ENCODE measurements at regions not wholly inside any gene's neighbourhood (a gene's known extent, or its start where the extent isn't known, plus 50 kb on each side); places are given as distances from the start of the nearest gene placed in this dataset.

GRCh38 chr3:8444883-8445282 is 56.7 kb upstream of the LMCD1 start:
- CTCF ChIA-PET = no interaction called here
- in situ Hi-C loops (cut with HindIII; ENCODE audit: low pct_unique_long_range_greater_than_20kb, low sequenced_read_pairs) (no loop called here), intact Hi-C loops (cut with micrococcal nuclease; ENCODE audit: unreplicated experiment) (loop anchor here (2.0 to 5.0 kb wide), 2 partner anchors 58 to 162 kb away; no protein-coding TSS in a partner anchor)

GRCh38 chr3:8445861-8446260 is 55.8 kb upstream of the LMCD1 start:
- H3K27me3 ChIP-seq (ENCODE audit: control insufficient read depth, insufficient read depth, low read length) = no peaks in the 10 kb centered on the region
- intact Hi-C loops (cut with micrococcal nuclease; ENCODE audit: unreplicated experiment) (loop anchor here (2.0 kb wide), 1 partner anchor 57 kb away; no protein-coding TSS in a partner anchor), in situ Hi-C loops (cut with HindIII; ENCODE audit: low pct_unique_long_range_greater_than_20kb, low sequenced_read_pairs) (no loop called here)
- no peak for DNase-seq (ENCODE audit: low read depth, low spot score)
- H3K27ac ChIP-seq (ENCODE audit: low read length) = peak overlapping the region; percentile 93
- CTCF ChIA-PET = no interaction called here
- H3K4me1 ChIP-seq (ENCODE audit: control insufficient read depth, insufficient read depth, low read length) = peaks cover 36% of the 10 kb centered on the region
- no TSS peak for BruUV-seq (replicated peaks)
- POLR2A ChIA-PET = no interaction called here
- TF ChIP-seq TCF7L2 (IDR thresholded peaks at IDR 0.05; ENCODE audit: low read depth, low read length) (no peak), REST (IDR thresholded peaks at IDR 0.05; ENCODE audit: insufficient read depth in 1 of 2, low read depth in 2 of 2, low read length in 1 of 2) (no peak), CTCF (IDR thresholded peaks at IDR 0.05) (no peak), SIN3A (IDR thresholded peaks at IDR 0.05; ENCODE audit: borderline replicate concordance, insufficient read depth, low read depth, low read length) (no peak), POLR2AphosphoS5 (IDR thresholded peaks at IDR 0.05; ENCODE audit: low read depth, low read length) (no peak)
- no peak overlapping the region for H3K4me3 ChIP-seq (ENCODE audit: low read depth in 2 of 2, low read length in 2 of 2)
- H3K36me3 ChIP-seq (ENCODE audit: control insufficient read depth, insufficient read depth, low read length) = no peaks in the 10 kb centered on the region
- ATAC-seq = no peak
- H3K9me3 ChIP-seq (ENCODE audit: control insufficient read depth, insufficient read depth, low read depth, low read length) = no peaks in the 10 kb centered on the region

More at GRCh38 chr3:8444883-8445282, 56.7 kb upstream of the LMCD1 start:
- Histone ChIP-seq H3K27ac (ENCODE audit: low read length) (peak overlapping the region; percentile 93), H3K4me3 (ENCODE audit: low read depth in 2 of 2, low read length in 2 of 2) (peak overlapping the region in 1 of 2 experiments; percentile 51; a peak in 2 of 4 replicates), H3K27me3 (ENCODE audit: control insufficient read depth, insufficient read depth, low read length) (no peaks in the 10 kb centered on the region), H3K36me3 (ENCODE audit: control insufficient read depth, insufficient read depth, low read length) (no peaks in the 10 kb centered on the region), H3K9me3 (ENCODE audit: control insufficient read depth, insufficient read depth, low read depth, low read length) (no peaks in the 10 kb centered on the region), H3K4me1 (ENCODE audit: control insufficient read depth, insufficient read depth, low read length) (peaks cover 36% of the 10 kb centered on the region)
- BruUV-seq (replicated peaks) = no TSS peak
- TF ChIP-seq POLR2AphosphoS5 (IDR thresholded peaks at IDR 0.05; ENCODE audit: low read depth, low read length) (no peak; the same call in 1 of the 2 replicates), REST (IDR thresholded peaks at IDR 0.05; ENCODE audit: insufficient read depth in 1 of 2, low read depth in 2 of 2, low read length in 1 of 2) (no peak), CTCF (IDR thresholded peaks at IDR 0.05) (no peak), SIN3A (IDR thresholded peaks at IDR 0.05; ENCODE audit: borderline replicate concordance, insufficient read depth, low read depth, low read length) (no peak), TCF7L2 (IDR thresholded peaks at IDR 0.05; ENCODE audit: low read depth, low read length) (no peak)
- DNase-seq (ENCODE audit: low read depth, low spot score) = no peak
- no peak for ATAC-seq
- POLR2A ChIA-PET = interaction anchor here (0.6 kb wide), 1 partner anchor 341 kb away, joined by 4 read pairs; no protein-coding TSS in a partner anchor
